ENCODE measurements at regions not wholly inside any gene's neighbourhood (a gene's known extent, or its start where the extent isn't known, plus 50 kb on each side); places are given as distances from the start of the nearest gene placed in this dataset.

GRCh38 chr16:29117631-29118030 is 132.8 kb downstream of the LAT start:
- TF ChIP-seq POLR2A (IDR thresholded peaks at IDR 0.05), result no peak
- TF ChIP-seq EP300 (IDR thresholded peaks at IDR 0.05), result no peak

All from tibial nerve (tissue), 3 donors.